ENCODE measurements at regions not wholly inside any gene's neighbourhood (a gene's known extent, or its start where the extent isn't known, plus 50 kb on each side); places are given as distances from the start of the nearest gene placed in this dataset.

DNA sequence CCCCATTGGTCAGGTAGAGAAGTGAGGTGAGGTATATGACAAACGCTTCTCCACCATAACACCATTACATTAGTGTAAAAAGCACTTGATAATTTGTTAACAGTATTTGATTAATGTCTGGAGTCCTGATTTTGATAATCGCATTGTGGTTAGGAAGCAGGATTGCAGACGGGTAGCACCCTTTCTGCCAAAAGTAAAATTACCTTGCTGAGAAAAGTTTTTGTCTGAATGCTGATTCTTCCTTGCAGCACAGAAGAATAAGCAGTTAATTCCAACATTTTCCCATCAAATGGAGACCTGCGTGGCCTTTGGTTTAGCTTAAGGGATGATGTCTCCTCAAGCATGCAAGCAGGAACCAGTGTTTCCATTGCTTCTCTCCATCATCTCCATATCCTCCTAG is 1090.2 kb upstream of the TMEM132C start:
- no peak for TF ChIP-seq CTCF (conservative IDR thresholded peaks at IDR 0.05)
- no peak overlapping the region for H3K27ac ChIP-seq

DNA sequence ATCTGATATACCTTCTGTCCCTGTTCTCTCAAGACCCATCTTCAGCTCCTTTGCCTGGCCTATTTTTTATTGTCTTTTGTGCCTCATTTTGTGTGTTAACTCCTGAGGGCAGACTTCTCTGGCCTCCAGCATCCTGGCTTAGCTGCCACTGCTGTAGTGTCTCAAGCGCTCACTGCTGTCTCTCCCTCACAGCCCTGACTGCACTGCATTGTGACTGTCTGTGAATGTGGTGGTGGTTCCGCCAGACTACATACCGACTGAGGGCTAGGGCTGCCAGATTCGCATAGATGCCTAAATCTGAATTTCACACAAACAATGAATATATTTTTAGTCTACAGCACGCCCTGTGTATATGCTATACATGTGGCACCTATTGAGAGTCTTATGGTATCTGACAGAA is 1088.9 kb upstream of the TMEM132C start:
- TF ChIP-seq CTCF (conservative IDR thresholded peaks at IDR 0.05), result no peak
- no peak overlapping the region for H3K27ac ChIP-seq

- no peak overlapping the region for H3K27ac ChIP-seq
These were observed 1088.5 kb upstream of the TMEM132C start for GRCh38 chr12:127178463-127178862.

DNA sequence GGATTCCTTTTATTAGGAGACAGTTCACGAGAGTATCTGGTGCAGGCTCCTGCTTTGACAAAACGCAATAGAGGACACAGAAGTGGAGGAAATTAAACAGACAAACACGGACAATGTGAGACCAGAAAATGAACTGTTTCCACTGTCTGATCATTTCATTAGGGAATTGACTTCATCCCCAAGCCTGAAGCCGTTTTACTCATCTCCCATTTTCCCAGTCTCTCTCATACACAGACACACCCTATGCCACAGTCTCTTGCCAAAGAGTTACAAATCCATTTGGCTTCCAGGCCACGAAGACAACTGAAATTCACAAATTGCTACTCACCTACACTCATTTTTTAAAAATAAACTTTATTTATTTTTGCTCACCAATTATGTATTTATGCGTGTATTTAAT is 1087.8 kb upstream of the TMEM132C start:
- no peak for TF ChIP-seq CTCF (conservative IDR thresholded peaks at IDR 0.05)
- H3K27ac ChIP-seq, result no peak overlapping the region

More at GRCh38 chr12:127178463-127178862, 1088.5 kb upstream of the TMEM132C start:
- TF ChIP-seq CTCF (conservative IDR thresholded peaks at IDR 0.05), result no peak

- H3K27ac ChIP-seq, result no peak overlapping the region
These were observed 1085.0 kb upstream of the TMEM132C start for GRCh38 chr12:127182018-127182417.

DNA sequence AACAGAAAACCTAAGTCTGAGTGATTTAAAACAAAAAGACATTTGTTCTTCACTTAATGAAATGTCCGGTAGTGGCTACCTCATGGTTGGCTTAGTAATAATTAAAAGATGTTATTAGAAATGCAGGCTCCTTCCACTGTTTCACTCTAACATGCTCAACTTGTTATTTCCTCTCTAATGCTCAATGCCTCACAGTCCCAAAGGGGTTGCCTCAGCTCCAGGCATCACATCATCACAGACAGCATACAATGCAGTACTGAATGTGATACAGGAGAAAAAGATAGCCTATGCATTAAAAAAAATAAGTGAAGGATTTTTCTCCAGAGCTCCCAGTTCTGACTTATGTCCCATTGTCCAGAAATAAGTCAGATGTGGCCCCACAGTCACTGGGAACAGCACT is 1077.0 kb upstream of the TMEM132C start:
- H3K27ac ChIP-seq, result no peak overlapping the region
- no peak for TF ChIP-seq CTCF (conservative IDR thresholded peaks at IDR 0.05)

More at GRCh38 chr12:127182018-127182417, 1085.0 kb upstream of the TMEM132C start:
- no peak for TF ChIP-seq CTCF (conservative IDR thresholded peaks at IDR 0.05)

- H3K27ac ChIP-seq, result no peak overlapping the region
- no peak for TF ChIP-seq CTCF (conservative IDR thresholded peaks at IDR 0.05)
These were observed 1075.8 kb upstream of the TMEM132C start for GRCh38 chr12:127191129-127191528.

DNA sequence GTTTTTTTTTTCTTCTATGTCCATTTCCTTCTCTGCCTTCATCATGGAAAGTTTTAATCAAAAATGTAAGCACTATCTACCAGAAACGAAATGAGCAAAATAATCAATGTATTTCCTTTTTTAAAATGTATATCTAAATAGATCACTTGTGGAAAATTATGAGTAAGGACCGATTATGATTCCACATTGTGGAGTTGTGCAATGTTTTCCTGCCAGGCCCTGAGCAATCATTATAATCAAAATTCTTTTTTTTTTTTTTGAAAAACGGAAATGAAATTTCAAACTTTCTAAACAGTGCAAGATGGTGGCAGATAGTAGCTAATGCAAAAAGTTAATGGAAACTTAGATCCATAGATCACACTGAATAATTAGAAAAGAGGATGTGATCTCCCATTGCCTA is 1074.6 kb upstream of the TMEM132C start:
- H3K27ac ChIP-seq, result no peak overlapping the region

More for the DNA sequence above, 1074.6 kb upstream of the TMEM132C start:
- no peak for TF ChIP-seq CTCF (conservative IDR thresholded peaks at IDR 0.05)

Data from VCaP (cell line).